Activated CD8-positive, alpha-beta T cell treated with anti-CD3 and anti-CD28 coated beads for 36 hours (primary cell): ENCODE measurements at regions not wholly inside any gene's neighbourhood (a gene's known extent, or its start where the extent isn't known, plus 50 kb on each side); places are given as distances from the start of the nearest gene placed in this dataset.

Source experiments
- ATAC-seq: fragments of 200-7000 bp; cut with Tn5 transposase; one replicate; pipeline ENCODE4 v1.10.0; 2021; ENCODE audit warnings: mild to moderate bottlenecking, moderate library complexity
- CTCF ChIA-PET: fragments of 350-600 bp; sonication (Branson Sonifier 250); formaldehyde crosslinking; loops from one replicate; lab custom pipeline; 2021; ENCODE audit warnings: antibody characterized with exemption; lab: Charles Lee
- POLR2A ChIA-PET: fragments of 350-600 bp; sonication (Branson Sonifier 250); formaldehyde crosslinking; loops from one replicate; lab custom pipeline; 2021; ENCODE audit warnings: antibody characterized with exemption; lab: Charles Lee
- DNase-seq: peaks from one replicate; pipeline ENCODE4 v3.0.0-alpha.2; 2020
- H3K27ac Mint-ChIP-seq: one replicate; pipeline ENCODE4 v1.8.0; 2021; ENCODE audit warnings: mild to moderate bottlenecking, mixed read lengths
- H3K27me3 Mint-ChIP-seq: one replicate; pipeline ENCODE4 v1.8.0; 2021; ENCODE audit warnings: mixed read lengths
- H3K36me3 Mint-ChIP-seq: one replicate; pipeline ENCODE4 v1.8.0; 2021; ENCODE audit warnings: low read depth, mixed read lengths
- H3K4me1 Mint-ChIP-seq: one replicate; pipeline ENCODE4 v1.8.0; 2021; ENCODE audit warnings: low read depth, mixed read lengths
- H3K4me3 Mint-ChIP-seq: one replicate; pipeline ENCODE4 v1.8.0; 2021; ENCODE audit warnings: mild to moderate bottlenecking, moderate library complexity, mixed read lengths
- H3K9me3 Mint-ChIP-seq: one replicate; pipeline ENCODE4 v1.8.0; 2021; ENCODE audit warnings: mixed read lengths
- CTCF ChIP-seq: fragments of 200-600 bp; IDR thresholded peaks from one replicate; pipeline ENCODE4 v1.8.0; 2022; ENCODE audit warnings: antibody characterized with exemption, mild to moderate bottlenecking
- intact Hi-C: fragments of 100-400 bp; cut with micrococcal nuclease; formaldehyde crosslinking; loops from one replicate; pipeline ENCODE4 v1.10.0; 2022

GRCh38 chr12:45490232-45490881 is 239.1 kb upstream of the ARID2 start:
- no peaks in the 10 kb centered on the region for H3K27me3 Mint-ChIP-seq
- no peaks in the 10 kb centered on the region for H3K36me3 Mint-ChIP-seq
- H3K4me3 Mint-ChIP-seq: no peak overlapping the region
- intact Hi-C loops: no loop called here
- no peak for DNase-seq
- no peak for ATAC-seq
- ChIA-PET CTCF (no interaction called here), POLR2A (no interaction called here)
- no peak for TF ChIP-seq CTCF
- peaks cover 10% of the 10 kb centered on the region for H3K9me3 Mint-ChIP-seq
- no peak overlapping the region for H3K27ac Mint-ChIP-seq
- no peaks in the 10 kb centered on the region for H3K4me1 Mint-ChIP-seq

- no peak overlapping the region for H3K27ac Mint-ChIP-seq
- POLR2A ChIA-PET: no interaction called here
- peaks cover 12% of the 10 kb centered on the region for H3K9me3 Mint-ChIP-seq
- H3K36me3 Mint-ChIP-seq: no peaks in the 10 kb centered on the region
- no peaks in the 10 kb centered on the region for H3K27me3 Mint-ChIP-seq
- CTCF ChIA-PET: no interaction called here
- no peak for TF ChIP-seq CTCF
- H3K4me3 Mint-ChIP-seq: no peak overlapping the region
- no peaks in the 10 kb centered on the region for H3K4me1 Mint-ChIP-seq
- no peak for ATAC-seq
- intact Hi-C loops: no loop called here
- no peak for DNase-seq
These were observed 235.2 kb upstream of the ARID2 start for GRCh38 chr12:45494279-45494678.

GRCh38 chr12:45498645-45499044 is 230.9 kb upstream of the ARID2 start:
- intact Hi-C loops: no loop called here
- Mint-ChIP-seq H3K27me3 (no peaks in the 10 kb centered on the region), H3K9me3 (peaks cover 2% of the 10 kb centered on the region), H3K4me1 (no peaks in the 10 kb centered on the region), H3K36me3 (no peaks in the 10 kb centered on the region), H3K27ac (no peak overlapping the region), H3K4me3 (no peak overlapping the region)
- ChIA-PET POLR2A (no interaction called here), CTCF (no interaction called here)
- DNase-seq (no peak), ATAC-seq (no peak)
- no peak for TF ChIP-seq CTCF

- Mint-ChIP-seq H3K9me3 (no peaks in the 10 kb centered on the region), H3K27me3 (no peaks in the 10 kb centered on the region), H3K27ac (no peak overlapping the region), H3K36me3 (no peaks in the 10 kb centered on the region), H3K4me3 (no peak overlapping the region), H3K4me1 (no peaks in the 10 kb centered on the region)
- POLR2A ChIA-PET: no interaction called here
- no peak for ATAC-seq
- DNase-seq: no peak
- CTCF ChIA-PET: no interaction called here
- no peak for TF ChIP-seq CTCF
- intact Hi-C loops: no loop called here
These were observed 226.9 kb upstream of the ARID2 start for GRCh38 chr12:45502481-45503128.

GRCh38 chr12:45503899-45504298 is 225.6 kb upstream of the ARID2 start:
- no peaks in the 10 kb centered on the region for H3K36me3 Mint-ChIP-seq
- TF ChIP-seq CTCF: no peak
- ATAC-seq (no peak), DNase-seq (no peak)
- H3K27me3 Mint-ChIP-seq: no peaks in the 10 kb centered on the region
- H3K4me1 Mint-ChIP-seq: no peaks in the 10 kb centered on the region
- no peaks in the 10 kb centered on the region for H3K9me3 Mint-ChIP-seq
- no peak overlapping the region for H3K27ac Mint-ChIP-seq
- ChIA-PET POLR2A (no interaction called here), CTCF (no interaction called here)
- no peak overlapping the region for H3K4me3 Mint-ChIP-seq
- intact Hi-C loops: no loop called here
